RKO (cell line): ENCODE measurements at regions not wholly inside any gene's neighbourhood (a gene's known extent, or its start where the extent isn't known, plus 50 kb on each side); places are given as distances from the start of the nearest gene placed in this dataset.

Source experiments
- DNase-seq: peaks from one replicate; pipeline ENCODE4 v3.0.0-alpha.2; 2016; ENCODE audit warnings: low spot score

DNA sequence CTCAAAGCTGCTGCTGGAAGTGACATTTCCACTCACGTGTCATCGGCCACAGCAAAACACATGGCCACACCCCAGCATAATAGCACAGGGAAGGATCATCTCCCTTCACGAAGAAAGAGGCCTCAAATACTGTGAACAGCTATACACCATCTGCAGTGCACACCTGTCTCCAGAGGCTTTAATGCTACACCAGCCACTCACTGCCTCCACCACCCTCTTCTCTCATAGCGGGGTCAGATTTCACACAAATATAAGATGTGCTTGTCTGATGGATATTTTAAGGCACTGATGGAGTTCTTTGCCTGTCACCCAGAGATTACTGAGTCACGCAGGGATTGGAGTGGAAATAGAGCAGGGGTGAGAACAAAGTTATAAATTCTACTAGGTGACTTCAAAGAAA is 374.0 kb downstream of the ZNF516 start:
- no peak for DNase-seq

- DNase-seq, result no peak
Observed at GRCh38 chr18:76115580-76115979, 379.5 kb downstream of the ZNF516 start.

GRCh38 chr18:76113101-76113500 is 381.9 kb downstream of the ZNF516 start:
- DNase-seq, result no peak

- DNase-seq, result no peak
Observed at GRCh38 chr18:76102626-76103025, 392.4 kb downstream of the ZNF516 start.

DNA sequence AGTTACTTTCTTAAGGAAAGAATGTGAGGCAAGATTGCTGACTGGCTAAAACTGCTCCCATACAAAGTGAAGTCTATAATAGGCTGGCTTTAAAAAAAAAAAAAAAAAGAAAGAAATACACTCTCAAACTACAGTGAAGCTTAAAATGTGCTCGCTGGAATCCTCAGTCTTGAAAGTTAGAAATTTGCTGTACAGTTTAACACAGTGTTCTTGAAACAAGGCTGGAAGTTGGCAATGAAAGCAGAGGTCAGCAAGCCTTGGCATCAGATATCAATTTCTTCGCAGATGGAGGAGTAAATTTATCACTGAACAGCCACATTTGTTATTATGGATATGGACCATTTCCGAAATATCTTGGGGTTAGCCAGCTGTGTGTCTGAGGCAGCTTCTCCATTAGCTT is 392.9 kb downstream of the ZNF516 start:
- DNase-seq, result no peak

DNA sequence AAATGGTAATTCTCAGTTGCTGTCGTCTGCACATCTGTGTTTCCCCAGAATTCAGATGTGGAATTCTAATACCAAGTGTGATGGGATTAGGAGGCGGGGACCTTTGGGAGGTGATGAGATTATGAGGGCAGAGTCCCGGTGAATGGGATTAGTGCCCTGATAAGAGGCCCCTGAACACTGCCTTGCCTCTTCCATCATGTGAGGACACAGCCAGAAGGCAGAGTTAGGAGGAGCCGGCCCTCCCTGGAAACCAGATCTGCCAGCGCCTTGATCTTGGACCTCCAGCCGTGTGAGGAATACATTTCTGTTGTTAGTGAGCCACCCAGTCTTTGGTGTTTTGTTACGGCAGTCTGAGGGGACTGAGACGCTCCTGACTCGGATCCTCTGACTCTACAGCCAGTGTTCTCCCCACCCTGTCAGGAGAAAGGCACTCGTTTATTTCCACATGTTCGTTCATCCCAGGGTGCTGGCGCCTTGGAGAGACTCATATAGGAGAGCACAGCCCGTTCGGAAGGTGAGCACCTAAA is 395.0 kb downstream of the ZNF516 start:
- no peak for DNase-seq

DNA sequence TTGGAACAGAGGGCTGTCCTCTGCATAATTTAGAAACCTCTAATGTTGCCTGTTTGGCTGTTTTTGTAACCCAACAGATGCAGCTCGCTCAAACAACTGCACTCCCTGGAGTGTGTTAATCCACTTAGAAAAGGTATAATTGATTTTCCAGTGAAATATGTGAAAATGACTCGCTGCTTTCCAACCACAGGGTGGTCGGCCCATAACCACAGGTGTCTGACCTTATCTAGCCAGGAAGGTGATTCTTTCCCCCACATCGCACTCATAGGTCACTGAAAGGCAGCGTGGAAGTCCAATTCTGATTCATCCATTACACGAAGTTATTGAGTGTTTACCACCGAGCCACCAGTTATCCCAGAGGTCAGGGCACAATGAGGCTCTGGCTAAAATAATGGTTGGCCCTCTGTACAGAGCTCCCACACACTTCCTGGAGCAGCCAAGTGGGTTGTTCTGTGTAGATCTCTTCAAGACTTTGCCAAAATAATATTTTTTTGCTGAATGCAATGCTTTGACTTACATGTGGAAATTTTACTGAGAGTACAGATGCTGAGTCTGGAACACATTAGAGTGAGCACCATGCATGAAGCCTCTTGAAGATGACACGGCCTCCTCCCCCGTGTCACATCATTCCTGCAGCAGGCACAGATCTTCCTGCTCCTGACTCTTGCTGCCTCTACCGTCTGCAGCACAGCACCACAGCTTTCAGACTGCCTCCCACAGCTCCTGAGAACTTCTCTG is 396.2 kb downstream of the ZNF516 start:
- DNase-seq, result no peak

- no peak for DNase-seq
Observed at GRCh38 chr18:76081536-76081935, 413.5 kb downstream of the ZNF516 start.

GRCh38 chr18:76080430-76080829 is 414.6 kb downstream of the ZNF516 start:
- DNase-seq, result no peak

DNA sequence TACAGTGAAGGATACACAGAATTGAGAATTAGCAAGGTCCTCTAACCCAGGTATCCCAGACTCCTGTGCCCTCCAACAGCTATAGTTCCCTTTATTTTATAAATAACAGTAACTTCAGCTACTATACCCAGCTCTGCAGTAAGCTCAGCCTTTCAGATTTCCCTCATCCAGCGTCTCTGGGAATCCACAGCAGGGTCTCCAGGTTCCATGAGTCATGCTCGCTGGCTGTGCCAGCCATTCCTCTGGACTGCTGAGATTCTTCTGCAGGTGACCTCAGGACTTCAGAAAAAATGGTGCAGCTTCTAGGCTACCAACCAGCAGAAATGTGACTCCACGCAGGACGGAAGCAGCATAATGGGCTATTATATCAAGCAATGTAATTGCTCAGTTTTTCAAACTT is 419.3 kb downstream of the ZNF516 start:
- no peak for DNase-seq

GRCh38 chr18:76064998-76065397 is 430.0 kb downstream of the ZNF516 start:
- peak; percentile 19 for DNase-seq

DNA sequence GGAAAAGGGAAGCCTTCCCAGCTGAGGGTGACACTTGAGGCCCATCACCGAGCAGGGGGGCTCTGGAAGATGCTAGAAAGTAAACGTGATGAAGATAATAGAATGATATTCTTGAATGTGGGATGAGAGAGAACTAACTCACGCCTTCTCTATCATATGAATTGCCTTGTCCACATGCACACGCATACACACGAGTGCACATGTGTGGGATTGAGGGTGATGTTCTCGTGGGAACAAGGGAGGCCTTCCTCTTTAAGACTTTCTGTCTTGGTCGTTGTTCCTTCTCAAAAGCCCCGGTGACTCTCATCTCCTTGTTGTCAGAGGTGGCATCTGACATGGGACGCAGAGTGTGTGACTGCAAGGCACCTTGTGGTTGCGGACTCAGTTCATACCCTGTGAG is 436.9 kb downstream of the ZNF516 start:
- DNase-seq, result no peak

GRCh38 chr18:76057386-76057785 is 437.7 kb downstream of the ZNF516 start:
- DNase-seq, result no peak

DNA sequence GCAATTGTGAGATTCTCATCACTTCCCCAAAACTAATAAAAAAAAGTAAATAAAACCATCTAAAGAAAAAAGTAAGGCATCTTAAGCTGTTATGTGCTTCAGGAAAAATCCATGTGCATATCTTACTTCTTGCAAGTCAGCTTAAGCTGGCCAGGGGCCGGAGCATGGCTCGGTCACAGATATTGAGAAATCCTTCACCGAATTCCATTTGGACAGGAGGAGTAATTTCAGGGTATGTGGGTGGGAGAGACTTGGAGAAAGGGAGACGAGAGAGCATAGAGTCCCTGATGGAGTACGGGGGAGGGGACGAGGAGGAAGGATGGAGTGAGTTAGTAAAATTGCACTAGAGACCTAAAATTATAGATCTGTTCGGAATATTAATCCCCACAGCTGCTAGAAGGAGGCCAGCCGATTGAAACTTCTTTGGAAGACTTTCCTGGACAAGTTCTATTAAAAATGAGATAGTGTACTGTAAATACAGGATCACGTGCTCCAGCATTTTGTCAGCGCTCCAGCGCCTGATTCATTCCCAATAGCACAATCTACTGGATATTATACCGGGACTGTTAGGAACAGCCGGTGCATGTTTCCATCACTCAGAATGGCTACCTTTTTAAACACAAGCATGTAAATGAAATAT is 438.5 kb downstream of the ZNF516 start:
- no peak for DNase-seq

DNA sequence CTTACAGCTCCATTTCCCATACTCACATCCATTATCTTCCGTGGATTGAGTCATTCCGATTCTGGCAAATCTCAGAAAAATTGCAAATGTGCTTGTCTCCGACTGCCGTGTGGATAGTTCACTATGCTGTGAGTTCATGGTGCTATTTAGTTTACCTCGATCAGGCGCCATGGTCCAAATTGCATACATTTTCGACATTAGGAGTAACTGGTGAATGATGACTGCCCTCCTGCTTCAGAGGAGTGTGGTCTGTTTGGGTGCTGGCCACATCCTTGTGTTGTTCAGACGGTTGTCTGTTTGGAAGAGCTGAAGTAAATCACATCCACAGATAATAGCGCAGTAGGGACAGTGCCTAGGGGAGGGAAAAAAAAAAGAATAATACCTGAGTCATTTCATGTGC is 439.5 kb downstream of the ZNF516 start:
- no peak for DNase-seq

DNA sequence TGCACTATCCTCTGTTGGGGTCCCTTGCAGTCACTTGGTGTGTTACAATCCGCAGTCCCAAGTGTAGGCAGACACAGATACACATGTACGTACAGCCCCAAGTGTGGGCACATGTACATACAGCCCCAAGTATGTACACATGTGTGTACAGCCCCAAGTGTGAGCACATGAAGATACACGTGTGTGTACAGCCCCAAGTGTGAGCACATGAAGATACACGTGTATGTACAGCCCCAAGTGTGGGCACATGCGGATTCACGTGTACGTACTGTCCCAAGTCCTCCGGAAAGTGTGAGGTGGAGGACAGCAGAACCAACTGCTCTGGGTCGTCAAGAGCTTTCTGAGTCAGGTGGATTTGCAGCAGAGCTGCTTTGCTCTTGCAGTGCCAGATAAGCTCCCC is 440.0 kb downstream of the ZNF516 start:
- no peak for DNase-seq

DNA sequence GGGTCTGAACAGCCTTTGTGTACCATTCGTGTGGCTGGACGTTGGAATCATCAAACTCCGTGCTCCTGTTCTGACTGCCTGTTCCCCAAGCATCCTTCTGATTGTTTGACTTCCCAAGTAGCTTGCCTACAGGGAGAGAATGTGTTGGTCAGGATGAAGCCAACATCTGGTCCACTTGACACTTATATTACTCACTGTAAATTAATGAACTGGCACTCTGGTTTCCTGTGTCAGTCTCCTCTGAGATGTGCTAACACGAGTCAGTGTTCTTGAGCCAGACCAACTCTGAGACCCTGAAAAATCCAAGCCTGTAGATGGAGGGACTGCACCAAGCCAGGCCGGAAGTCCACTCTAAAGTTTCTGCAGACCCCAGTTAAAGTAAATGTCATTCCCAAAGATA is 440.9 kb downstream of the ZNF516 start:
- DNase-seq, result no peak

DNA sequence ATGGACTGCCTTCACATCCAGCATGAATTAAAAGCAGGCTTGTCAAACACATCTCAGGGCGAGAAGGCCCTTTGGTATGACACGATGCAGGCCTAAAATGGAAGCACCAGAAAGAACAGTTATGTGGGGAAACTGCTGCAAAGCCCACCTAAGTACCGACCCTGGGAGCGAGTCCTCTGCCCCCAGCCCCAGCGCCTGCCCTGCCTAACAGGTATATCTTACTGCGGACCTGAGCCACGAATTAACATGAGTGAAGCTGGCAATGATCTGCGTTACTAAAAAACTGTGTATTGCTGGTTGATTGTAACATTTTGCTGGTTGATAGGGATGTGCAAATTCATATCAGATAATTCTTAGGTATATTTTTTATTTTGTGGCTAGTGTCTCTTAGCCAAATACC is 441.5 kb downstream of the ZNF516 start:
- DNase-seq, result no peak

- DNase-seq, result no peak
Observed at GRCh38 chr18:76052227-76052595, 442.8 kb downstream of the ZNF516 start.

DNA sequence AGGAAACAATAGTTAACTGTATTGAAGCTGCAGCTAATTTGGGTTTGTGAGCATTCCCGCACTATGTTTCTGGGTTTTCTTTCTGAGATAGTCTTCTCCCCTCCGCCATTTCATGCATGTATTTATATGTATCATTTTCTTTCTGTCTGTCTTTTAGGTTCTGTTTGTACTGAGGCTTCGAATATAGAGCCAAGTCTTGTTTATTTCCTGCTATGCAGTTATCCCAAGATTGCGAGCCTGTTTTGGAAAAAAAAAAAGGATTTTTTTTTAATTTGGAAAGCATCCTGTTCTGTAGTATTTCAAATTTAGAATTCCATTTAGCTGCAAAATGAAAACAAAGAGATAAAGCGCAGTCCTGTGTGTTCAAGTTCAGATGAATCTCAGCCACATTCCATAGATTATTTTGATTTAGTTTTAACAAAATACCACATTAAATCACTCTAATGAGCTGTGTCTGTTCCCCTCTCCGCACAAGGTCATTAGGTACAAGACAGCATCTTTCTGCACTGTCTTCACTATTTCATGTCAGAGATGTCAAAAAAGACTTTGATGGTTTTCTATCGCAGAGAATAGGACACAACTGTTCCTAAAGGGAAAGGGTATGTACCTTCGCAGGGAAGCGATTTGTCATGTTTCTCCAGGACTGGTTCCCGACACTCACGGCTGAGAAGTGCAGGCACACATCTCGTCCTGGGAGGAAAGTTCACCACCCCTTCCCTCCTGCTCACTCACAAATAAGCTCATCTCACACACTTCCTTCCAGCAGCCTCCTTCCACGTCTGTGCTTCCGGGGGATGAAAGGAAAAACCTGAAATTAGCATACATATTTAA is 443.4 kb downstream of the ZNF516 start:
- no peak for DNase-seq

GRCh38 chr18:76046221-76046620 is 448.8 kb downstream of the ZNF516 start:
- no peak for DNase-seq

GRCh38 chr18:76042511-76042910 is 452.5 kb downstream of the ZNF516 start:
- DNase-seq, result no peak

- DNase-seq, result no peak
Observed at GRCh38 chr18:76018210-76018609, 476.8 kb downstream of the ZNF516 start.
